PC-9 (cell line): ENCODE measurements at regions not wholly inside any gene's neighbourhood (a gene's known extent, or its start where the extent isn't known, plus 50 kb on each side); places are given as distances from the start of the nearest gene placed in this dataset.

Experiments
- BruUV-seq: library from RNA; stranded (reverse); fragments of 400-500 nt; replicated peaks from 2 replicates; lab custom pipeline; 2021; lab: Mats Ljungman, UMichigan
- CTCF ChIA-PET: fragments of 300-600 bp; sonication (Branson Sonifier 250); formaldehyde crosslinking; loops from one replicate; lab custom pipeline; 2022; ENCODE audit warnings: antibody characterized with exemption; lab: Charles Lee
- POLR2A ChIA-PET: fragments of 300-600 bp; sonication (Branson Sonifier 250); formaldehyde crosslinking; loops from one replicate; lab custom pipeline; 2022; ENCODE audit warnings: antibody characterized with exemption; ENCODE audit not compliant: unreplicated experiment; lab: Charles Lee
- DNase-seq, 2 experiments: peaks; one replicate each; pipeline versions ENCODE4 v3.0.0 to v3.0.0-alpha.2; 2015 to 2022; ENCODE audit warnings: mixed read lengths in 1 of 2
- H2AFZ ChIP-seq: fragments of 200-600 bp; sonication (generic); 2 replicates; pipeline ENCODE4 v1.8.1; 2017; ENCODE audit warnings: antibody characterized with exemption
- H3F3A ChIP-seq: fragments of 200-600 bp; sonication (generic); 2 replicates; pipeline ENCODE4 v1.8.1; 2017; ENCODE audit warnings: antibody characterized with exemption, mild to moderate bottlenecking, low read depth; ENCODE audit not compliant: insufficient read depth
- H3K27ac ChIP-seq: fragments of 200-600 bp; sonication (generic); 2 replicates; pipeline ENCODE4 v1.6.1; 2016; ENCODE audit warnings: mixed run types
- H3K27me3 ChIP-seq: fragments of 200-600 bp; sonication (generic); 2 replicates; pipeline ENCODE4 v1.6.1; 2016; ENCODE audit warnings: low read depth, mixed run types; ENCODE audit not compliant: insufficient read depth
- H3K36me3 ChIP-seq: fragments of 200-600 bp; sonication (generic); 2 replicates; pipeline ENCODE4 v1.6.1; 2016; ENCODE audit warnings: low read depth, mixed run types
- H3K4me1 ChIP-seq: fragments of 200-600 bp; sonication (generic); replicated peaks from 2 replicates; pipeline ENCODE4 v1.6.1; 2016; ENCODE audit warnings: mixed run types; ENCODE audit not compliant: insufficient read depth
- H3K4me2 ChIP-seq: fragments of 200-600 bp; sonication (generic); 2 replicates; pipeline ENCODE4 v1.6.1; 2017; ENCODE audit warnings: mixed run types
- H3K4me3 ChIP-seq: fragments of 200-600 bp; sonication (generic); 2 replicates; pipeline ENCODE4 v1.6.1; 2016; ENCODE audit warnings: mixed run types
- H3K79me2 ChIP-seq: fragments of 200-600 bp; sonication (generic); 2 replicates; pipeline ENCODE4 v1.6.1; 2017; ENCODE audit warnings: low read depth, mixed run types
- H3K9me2 ChIP-seq: fragments of 200-600 bp; sonication (generic); 2 replicates; pipeline ENCODE4 v1.8.1; 2017; ENCODE audit warnings: mild to moderate bottlenecking; ENCODE audit not compliant: insufficient read depth
- H3K9me3 ChIP-seq: fragments of 200-600 bp; sonication (generic); 2 replicates; pipeline ENCODE4 v1.8.1; 2016; ENCODE audit warnings: low read depth; ENCODE audit not compliant: insufficient read depth
- H4K20me1 ChIP-seq: fragments of 200-600 bp; sonication (generic); 2 replicates; pipeline ENCODE4 v1.8.1; 2017; ENCODE audit not compliant: insufficient read depth
- EZH2 ChIP-seq: fragments of 200-600 bp; sonication (generic); IDR thresholded peaks from 2 replicates; pipeline ENCODE4 v1.8.0; 2017; ENCODE audit warnings: antibody characterized with exemption, low read depth
- intact Hi-C: fragments of 100-400 bp; cut with micrococcal nuclease; formaldehyde crosslinking; loops from one replicate; pipeline ENCODE4 v1.10.0; 2022; ENCODE audit not compliant: unreplicated experiment
- TF ChIP-seq, protein P1 (sequence below): fragments of 200-600 bp; sonication (generic); conservative IDR thresholded peaks from 2 replicates; pipeline ENCODE4 v1.6.1; 2017; ENCODE audit warnings: mixed run types, antibody characterized with exemption, mild to moderate bottlenecking, moderate library complexity

DNA sequence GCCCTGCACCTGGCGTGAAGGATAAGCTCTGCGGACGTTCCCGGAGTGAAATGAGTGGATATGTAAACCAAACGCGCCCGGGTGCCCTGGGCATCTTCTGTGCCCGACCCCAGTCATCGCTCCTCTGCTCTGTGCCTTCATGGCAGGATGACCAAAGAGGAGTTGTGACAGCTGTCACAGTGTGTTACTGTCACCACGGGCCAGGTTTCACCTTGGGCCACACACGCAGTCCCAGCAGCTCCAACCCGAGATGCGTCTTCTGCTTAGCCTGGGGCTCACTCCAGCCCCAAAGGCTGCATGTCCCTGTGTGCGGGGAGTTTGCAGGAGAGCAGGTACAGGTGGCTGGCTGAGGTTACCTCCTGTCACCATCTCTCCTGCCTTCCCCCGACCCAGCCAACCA, 311.6 kb downstream of the BMP7 start:
- ChIA-PET POLR2A (no interaction called here), CTCF (no interaction called here)
- Histone ChIP-seq H3K36me3 (no peaks in the 10 kb centered on the region), H3K9me3 (no peaks in the 10 kb centered on the region), H3K27ac (no peak overlapping the region), H4K20me1 (no peaks in the 10 kb centered on the region), H3K4me2 (no peak overlapping the region), H3F3A (no peaks in the 10 kb centered on the region), H2AFZ (no peak overlapping the region), H3K4me1 (peaks cover 21% of the 10 kb centered on the region), H3K27me3 (no peaks in the 10 kb centered on the region), H3K9me2 (no peaks in the 10 kb centered on the region), H3K79me2 (no peaks in the 10 kb centered on the region), H3K4me3 (no peak overlapping the region)
- no peak for TF ChIP-seq EZH2
- TF ChIP-seq, protein P1, sequence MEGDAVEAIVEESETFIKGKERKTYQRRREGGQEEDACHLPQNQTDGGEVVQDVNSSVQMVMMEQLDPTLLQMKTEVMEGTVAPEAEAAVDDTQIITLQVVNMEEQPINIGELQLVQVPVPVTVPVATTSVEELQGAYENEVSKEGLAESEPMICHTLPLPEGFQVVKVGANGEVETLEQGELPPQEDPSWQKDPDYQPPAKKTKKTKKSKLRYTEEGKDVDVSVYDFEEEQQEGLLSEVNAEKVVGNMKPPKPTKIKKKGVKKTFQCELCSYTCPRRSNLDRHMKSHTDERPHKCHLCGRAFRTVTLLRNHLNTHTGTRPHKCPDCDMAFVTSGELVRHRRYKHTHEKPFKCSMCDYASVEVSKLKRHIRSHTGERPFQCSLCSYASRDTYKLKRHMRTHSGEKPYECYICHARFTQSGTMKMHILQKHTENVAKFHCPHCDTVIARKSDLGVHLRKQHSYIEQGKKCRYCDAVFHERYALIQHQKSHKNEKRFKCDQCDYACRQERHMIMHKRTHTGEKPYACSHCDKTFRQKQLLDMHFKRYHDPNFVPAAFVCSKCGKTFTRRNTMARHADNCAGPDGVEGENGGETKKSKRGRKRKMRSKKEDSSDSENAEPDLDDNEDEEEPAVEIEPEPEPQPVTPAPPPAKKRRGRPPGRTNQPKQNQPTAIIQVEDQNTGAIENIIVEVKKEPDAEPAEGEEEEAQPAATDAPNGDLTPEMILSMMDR: no peak
- intact Hi-C loops: no loop called here
- no TSS peak for BruUV-seq
- no peak for DNase-seq

DNA sequence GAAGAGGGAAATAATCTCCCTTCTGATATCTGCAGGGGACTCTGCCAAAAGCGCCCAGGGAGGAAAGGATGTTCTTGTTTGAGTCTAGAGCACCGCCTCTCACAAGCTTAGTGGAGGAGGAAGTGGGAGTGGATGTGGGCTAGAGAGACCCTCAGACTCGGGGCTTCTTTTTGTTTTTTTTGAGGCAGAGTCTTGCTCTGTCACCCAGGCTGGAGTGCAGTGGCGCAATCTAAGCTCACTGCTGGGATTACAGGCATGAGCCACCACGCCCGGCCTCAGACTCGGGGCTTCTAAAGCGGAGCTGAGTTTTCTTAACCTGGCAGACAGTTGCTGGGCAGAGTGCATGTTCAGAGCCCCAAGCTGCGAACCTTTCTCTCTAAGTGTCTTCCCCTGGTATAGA, 310.8 kb downstream of the BMP7 start:
- BruUV-seq: no TSS peak
- Histone ChIP-seq H3K79me2 (no peaks in the 10 kb centered on the region), H3K27ac (no peak overlapping the region), H3K4me3 (no peak overlapping the region), H4K20me1 (no peaks in the 10 kb centered on the region), H3K4me1 (peaks cover 21% of the 10 kb centered on the region), H3K36me3 (no peaks in the 10 kb centered on the region), H3K4me2 (peak overlapping the region; percentile 58), H2AFZ (peak overlapping the region; percentile 35; the same call in 1 of the 2 replicates), H3F3A (no peaks in the 10 kb centered on the region), H3K27me3 (no peaks in the 10 kb centered on the region), H3K9me2 (no peaks in the 10 kb centered on the region), H3K9me3 (no peaks in the 10 kb centered on the region)
- intact Hi-C loops: no loop called here
- CTCF ChIA-PET: interaction anchor here (0.5 to 0.7 kb wide), 2 partner anchors 46 to 371 kb away, joined by 3 read pairs; no protein-coding TSS in a partner anchor
- TF ChIP-seq, protein P1: no peak
- TF ChIP-seq EZH2: no peak
- POLR2A ChIA-PET: no interaction called here
- no peak for DNase-seq

DNA sequence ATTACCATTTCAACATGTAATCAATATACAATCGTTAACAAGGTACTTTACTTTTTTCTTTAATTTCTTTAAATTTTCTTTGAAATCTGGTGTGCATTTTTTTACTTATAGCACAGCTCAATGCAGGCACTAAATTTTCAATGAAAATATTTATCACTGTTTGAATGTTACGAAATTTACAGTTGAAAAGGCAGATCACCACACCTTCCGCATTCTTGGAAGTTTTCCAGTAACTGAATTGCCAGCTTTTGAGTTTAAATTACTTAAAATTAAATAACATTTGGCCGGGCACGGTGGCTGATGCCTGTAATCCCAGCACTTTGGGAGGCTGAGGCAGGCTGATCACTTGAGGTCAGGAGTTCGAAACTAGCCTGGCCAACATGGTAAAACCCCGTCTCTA, 309.9 kb downstream of the BMP7 start:
- Histone ChIP-seq H3K9me3 (no peaks in the 10 kb centered on the region), H3K4me3 (no peak overlapping the region), H3K9me2 (no peaks in the 10 kb centered on the region), H3K36me3 (no peaks in the 10 kb centered on the region), H3K79me2 (no peaks in the 10 kb centered on the region), H4K20me1 (no peaks in the 10 kb centered on the region), H3K27me3 (no peaks in the 10 kb centered on the region), H3K4me1 (peaks cover 21% of the 10 kb centered on the region), H3K27ac (no peak overlapping the region), H3K4me2 (peak overlapping the region; percentile 58), H3F3A (no peaks in the 10 kb centered on the region), H2AFZ (no peak overlapping the region)
- CTCF ChIA-PET: no interaction called here
- POLR2A ChIA-PET: interaction anchor here (0.5 to 0.6 kb wide), 2 partner anchors 67 to 71 kb away, joined by 3 to 6 read pairs; no protein-coding TSS in a partner anchor
- no peak for TF ChIP-seq EZH2
- TF ChIP-seq, protein P1: no peak
- intact Hi-C loops: no loop called here
- BruUV-seq: no TSS peak
- peak in 1 of 2 experiments; percentile 65 for DNase-seq
